GM12872 (cell line): ENCODE measurements at regions not wholly inside any gene's neighbourhood (a gene's known extent, or its start where the extent isn't known, plus 50 kb on each side); places are given as distances from the start of the nearest gene placed in this dataset.

Source experiments
- CTCF ChIP-seq: IDR thresholded peaks from 3 replicates; pipeline ENCODE4 v1.5.1; 2011; ENCODE audit warnings: low read depth, mild to moderate bottlenecking, low read length, moderate library complexity; ENCODE audit not compliant: insufficient read depth

DNA sequence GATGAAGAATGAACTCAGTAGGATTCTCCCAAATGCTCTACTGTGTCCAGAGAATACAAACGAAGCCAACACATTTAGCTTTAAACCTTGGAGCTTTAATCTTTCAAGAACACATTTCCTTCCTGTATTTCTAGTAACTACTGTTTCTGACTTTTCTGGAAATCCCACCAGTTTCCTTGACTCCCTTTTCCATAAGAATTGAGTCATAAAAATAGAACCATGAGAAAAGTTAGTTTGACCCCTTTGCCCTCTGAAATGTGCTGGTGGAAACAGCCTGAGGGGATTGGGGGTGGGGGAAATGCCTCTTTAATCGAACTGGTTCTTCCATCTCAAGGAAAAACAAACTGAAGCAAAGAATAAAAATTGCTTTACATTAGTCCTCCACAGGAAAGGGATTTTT lies 123.9 kb downstream of the TMEM17 start:
- no peak for TF ChIP-seq CTCF

DNA sequence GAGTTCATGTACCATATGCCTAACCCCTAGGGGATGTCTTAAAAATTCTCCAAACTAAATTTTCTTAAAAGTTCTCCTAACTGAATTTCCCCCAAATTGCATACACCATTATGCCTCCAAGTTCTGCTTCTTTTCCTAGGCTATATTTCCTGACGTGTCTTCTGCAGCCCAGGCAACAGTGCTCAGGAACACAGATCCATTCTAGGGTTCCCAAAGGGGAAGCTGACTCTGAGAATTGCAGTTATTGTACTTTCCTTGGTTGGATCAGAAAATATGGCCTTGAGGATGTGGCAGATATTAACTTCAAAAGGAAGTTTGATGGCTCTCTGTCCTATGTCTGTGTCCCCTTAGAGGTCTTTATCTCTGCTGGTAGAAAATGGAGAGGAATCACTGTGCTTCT lies 124.3 kb downstream of the TMEM17 start:
- TF ChIP-seq CTCF: no peak

DNA sequence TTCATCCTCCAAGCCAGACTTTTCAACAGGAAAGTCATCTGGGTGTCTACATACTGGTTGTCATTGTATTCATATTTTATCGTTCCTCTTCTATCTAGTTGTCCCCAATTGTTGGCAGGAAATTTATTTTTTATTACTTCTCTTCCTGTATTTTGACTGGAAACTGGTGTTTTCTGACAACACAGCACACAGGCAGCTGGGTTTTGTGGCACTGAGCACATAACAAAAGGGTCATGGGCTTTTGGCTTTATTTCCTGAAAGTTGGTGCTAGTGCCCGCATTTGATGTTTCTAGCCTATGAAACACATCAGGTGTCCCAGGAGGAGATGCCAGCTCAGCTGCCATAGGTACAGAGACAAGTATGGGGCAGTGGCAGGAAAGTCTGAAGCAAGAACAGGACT lies 126.4 kb downstream of the TMEM17 start:
- TF ChIP-seq CTCF: no peak

- TF ChIP-seq CTCF: no peak
These were observed 130.9 kb downstream of the TMEM17 start for GRCh38 chr2:62375113-62375420.

GRCh38 chr2:62374301-62375112 lies 131.5 kb downstream of the TMEM17 start:
- no peak for TF ChIP-seq CTCF

- TF ChIP-seq CTCF: no peak
These were observed 133.2 kb downstream of the TMEM17 start for GRCh38 chr2:62372824-62373223.

DNA sequence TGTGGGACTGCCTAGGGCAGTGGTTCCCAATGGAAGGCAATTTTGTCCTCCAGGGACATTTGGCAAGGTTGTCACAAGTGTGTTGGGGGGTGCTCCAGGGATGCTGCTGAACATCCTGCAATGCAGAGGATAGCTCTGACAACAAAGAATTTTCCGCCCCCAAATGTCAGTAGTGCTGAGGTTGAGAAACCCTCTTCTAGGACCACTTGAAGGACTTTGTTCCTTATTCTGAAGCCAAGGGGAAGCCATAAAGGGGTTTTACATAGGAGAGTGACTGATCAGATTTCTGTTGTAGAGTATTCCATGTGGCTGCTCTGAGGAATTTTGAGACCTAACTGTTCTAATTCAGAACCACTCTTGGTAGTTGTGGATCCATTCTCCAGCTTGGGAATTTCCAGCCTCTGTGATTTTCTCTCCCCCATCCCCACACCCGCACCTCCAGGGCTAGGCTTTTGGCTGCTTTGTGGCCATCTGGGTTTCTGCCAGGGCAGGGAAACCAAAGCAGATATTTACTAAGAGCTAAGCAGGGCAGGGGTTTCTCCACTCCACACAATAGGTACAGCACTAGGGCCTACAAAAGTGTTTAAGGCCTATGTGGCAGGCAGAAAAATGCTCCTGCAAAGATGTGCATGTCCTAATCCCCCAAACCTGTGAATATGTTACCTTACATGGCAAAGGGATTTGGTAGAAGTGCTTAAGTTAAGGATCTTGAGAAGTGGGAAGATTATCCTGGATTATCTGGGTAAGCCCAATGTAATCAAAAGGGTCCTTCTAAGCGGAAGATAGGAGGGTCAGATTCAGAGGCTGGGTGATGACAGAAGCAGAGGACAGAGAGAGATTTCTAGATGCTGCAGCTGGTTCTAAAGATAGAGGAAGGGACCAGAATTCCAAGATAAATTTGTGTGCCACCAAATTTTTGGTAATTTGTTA lies 135.4 kb downstream of the TMEM17 start:
- TF ChIP-seq CTCF: no peak
